ENCODE measurements at regions not wholly inside any gene's neighbourhood (a gene's known extent, or its start where the extent isn't known, plus 50 kb on each side); places are given as distances from the start of the nearest gene placed in this dataset.

DNA sequence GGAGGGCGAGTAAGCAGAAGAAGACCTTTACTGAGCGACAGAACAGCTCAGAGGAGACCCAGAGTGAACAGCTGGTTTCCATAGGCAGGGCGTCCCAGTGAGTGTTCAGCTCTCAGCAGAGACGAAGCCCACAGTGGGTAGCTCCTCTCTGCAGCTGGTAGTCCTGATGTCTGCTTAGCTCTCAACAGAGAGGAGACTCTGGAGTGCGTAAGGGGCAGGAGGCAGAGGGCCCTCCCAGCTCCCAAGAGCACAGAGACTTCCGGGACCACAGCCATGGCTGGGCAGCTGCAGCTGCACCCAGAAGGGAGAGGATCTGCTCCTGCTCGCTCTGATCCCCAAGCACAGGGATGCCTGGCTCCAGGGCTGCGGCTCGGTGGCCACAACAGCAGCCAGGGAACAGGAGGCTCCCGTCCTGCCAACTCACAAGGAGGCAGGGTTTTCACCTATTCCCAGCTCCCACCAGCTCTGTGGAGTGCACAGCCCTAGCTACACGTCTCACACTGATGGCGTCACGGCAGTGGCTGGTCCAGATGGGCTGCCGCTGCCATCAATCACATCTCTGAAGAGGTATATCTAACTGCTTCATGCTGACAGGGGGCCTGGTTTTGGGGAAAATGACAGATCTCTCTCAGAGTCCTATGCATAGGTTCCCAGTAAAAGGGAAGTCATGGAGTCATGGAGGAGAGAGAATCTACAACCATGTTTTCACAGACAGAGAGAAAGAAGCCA, 2660.1 kb upstream of the PCDH20 start (continued):
- TF ChIP-seq, protein P1, sequence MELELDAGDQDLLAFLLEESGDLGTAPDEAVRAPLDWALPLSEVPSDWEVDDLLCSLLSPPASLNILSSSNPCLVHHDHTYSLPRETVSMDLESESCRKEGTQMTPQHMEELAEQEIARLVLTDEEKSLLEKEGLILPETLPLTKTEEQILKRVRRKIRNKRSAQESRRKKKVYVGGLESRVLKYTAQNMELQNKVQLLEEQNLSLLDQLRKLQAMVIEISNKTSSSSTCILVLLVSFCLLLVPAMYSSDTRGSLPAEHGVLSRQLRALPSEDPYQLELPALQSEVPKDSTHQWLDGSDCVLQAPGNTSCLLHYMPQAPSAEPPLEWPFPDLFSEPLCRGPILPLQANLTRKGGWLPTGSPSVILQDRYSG (CRISPR knock-in tag; IDR thresholded peaks at IDR 0.05), result no peak
- TF ChIP-seq TBP (CRISPR knock-in tag; IDR thresholded peaks at IDR 0.05) (no peak), ZNF496 (CRISPR knock-in tag; IDR thresholded peaks at IDR 0.05; ENCODE audit: insufficient replicate concordance) (no peak), ZNF292 (CRISPR knock-in tag; IDR thresholded peaks at IDR 0.05; ENCODE audit: borderline replicate concordance, low read depth) (peak; percentile 93), SPEN (CRISPR knock-in tag; IDR thresholded peaks at IDR 0.05; ENCODE audit: low read depth) (peak; percentile 82), ZNF841 (CRISPR knock-in tag; IDR thresholded peaks at IDR 0.05; ENCODE audit: borderline replicate concordance) (no peak), ZNF274 (CRISPR knock-in tag; IDR thresholded peaks at IDR 0.05) (peak; percentile 27; the same call in 1 of the 2 replicates), ZNF143 (CRISPR knock-in tag; IDR thresholded peaks at IDR 0.05) (peak; percentile 74), KMT2A (CRISPR knock-in tag; IDR thresholded peaks at IDR 0.05) (peak; percentile 60; the same call in 1 of the 2 replicates), JUN (CRISPR knock-in tag; IDR thresholded peaks at IDR 0.05) (no peak), NFE2 (CRISPR knock-in tag; IDR thresholded peaks at IDR 0.05) (no peak), ZNF235 (CRISPR knock-in tag; IDR thresholded peaks at IDR 0.05; ENCODE audit: borderline replicate concordance) (0 out of 2 replicates have a peak, but pooled peaks have one; percentile 31), SP1 (IDR thresholded peaks at IDR 0.05) (no peak), SP1 (CRISPR knock-in tag; IDR thresholded peaks at IDR 0.05) (peak; percentile 17; the same call in 1 of the 2 replicates), ZSCAN21 (CRISPR knock-in tag; IDR thresholded peaks at IDR 0.05; ENCODE audit: borderline replicate concordance) (no peak), HOXA7 (CRISPR knock-in tag; IDR thresholded peaks at IDR 0.05) (no peak), ZNF547 (CRISPR knock-in tag; IDR thresholded peaks at IDR 0.05) (peak; percentile 64; the same call in 1 of the 2 replicates), ZNF570 (CRISPR knock-in tag; IDR thresholded peaks at IDR 0.05; ENCODE audit: borderline replicate concordance) (no peak), ZFP90 (CRISPR knock-in tag; IDR thresholded peaks at IDR 0.05; ENCODE audit: borderline replicate concordance) (no peak), ZMYM2 (CRISPR knock-in tag; IDR thresholded peaks at IDR 0.05) (no peak), HNF4A (CRISPR knock-in tag; IDR thresholded peaks at IDR 0.05) (0 out of 2 replicates have a peak, but pooled peaks have one; percentile 11)
- TF ChIP-seq, protein P2, sequence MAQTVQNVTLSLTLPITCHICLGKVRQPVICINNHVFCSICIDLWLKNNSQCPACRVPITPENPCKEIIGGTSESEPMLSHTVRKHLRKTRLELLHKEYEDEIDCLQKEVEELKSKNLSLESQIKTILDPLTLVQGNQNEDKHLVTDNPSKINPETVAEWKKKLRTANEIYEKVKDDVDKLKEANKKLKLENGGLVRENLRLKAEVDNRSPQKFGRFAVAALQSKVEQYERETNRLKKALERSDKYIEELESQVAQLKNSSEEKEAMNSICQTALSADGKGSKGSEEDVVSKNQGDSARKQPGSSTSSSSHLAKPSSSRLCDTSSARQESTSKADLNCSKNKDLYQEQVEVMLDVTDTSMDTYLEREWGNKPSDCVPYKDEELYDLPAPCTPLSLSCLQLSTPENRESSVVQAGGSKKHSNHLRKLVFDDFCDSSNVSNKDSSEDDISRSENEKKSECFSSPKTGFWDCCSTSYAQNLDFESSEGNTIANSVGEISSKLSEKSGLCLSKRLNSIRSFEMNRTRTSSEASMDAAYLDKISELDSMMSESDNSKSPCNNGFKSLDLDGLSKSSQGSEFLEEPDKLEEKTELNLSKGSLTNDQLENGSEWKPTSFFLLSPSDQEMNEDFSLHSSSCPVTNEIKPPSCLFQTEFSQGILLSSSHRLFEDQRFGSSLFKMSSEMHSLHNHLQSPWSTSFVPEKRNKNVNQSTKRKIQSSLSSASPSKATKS (CRISPR knock-in tag; IDR thresholded peaks at IDR 0.05), result no peak
- TF ChIP-seq, protein P3, sequence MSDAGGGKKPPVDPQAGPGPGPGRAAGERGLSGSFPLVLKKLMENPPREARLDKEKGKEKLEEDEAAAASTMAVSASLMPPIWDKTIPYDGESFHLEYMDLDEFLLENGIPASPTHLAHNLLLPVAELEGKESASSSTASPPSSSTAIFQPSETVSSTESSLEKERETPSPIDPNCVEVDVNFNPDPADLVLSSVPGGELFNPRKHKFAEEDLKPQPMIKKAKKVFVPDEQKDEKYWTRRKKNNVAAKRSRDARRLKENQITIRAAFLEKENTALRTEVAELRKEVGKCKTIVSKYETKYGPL (CRISPR knock-in tag; IDR thresholded peaks at IDR 0.05), result no peak
- TF ChIP-seq, protein P4, sequence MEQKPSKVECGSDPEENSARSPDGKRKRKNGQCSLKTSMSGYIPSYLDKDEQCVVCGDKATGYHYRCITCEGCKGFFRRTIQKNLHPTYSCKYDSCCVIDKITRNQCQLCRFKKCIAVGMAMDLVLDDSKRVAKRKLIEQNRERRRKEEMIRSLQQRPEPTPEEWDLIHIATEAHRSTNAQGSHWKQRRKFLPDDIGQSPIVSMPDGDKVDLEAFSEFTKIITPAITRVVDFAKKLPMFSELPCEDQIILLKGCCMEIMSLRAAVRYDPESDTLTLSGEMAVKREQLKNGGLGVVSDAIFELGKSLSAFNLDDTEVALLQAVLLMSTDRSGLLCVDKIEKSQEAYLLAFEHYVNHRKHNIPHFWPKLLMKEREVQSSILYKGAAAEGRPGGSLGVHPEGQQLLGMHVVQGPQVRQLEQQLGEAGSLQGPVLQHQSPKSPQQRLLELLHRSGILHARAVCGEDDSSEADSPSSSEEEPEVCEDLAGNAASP (CRISPR knock-in tag; IDR thresholded peaks at IDR 0.05; ENCODE audit: borderline replicate concordance), result no peak
- TF ChIP-seq, protein P5, sequence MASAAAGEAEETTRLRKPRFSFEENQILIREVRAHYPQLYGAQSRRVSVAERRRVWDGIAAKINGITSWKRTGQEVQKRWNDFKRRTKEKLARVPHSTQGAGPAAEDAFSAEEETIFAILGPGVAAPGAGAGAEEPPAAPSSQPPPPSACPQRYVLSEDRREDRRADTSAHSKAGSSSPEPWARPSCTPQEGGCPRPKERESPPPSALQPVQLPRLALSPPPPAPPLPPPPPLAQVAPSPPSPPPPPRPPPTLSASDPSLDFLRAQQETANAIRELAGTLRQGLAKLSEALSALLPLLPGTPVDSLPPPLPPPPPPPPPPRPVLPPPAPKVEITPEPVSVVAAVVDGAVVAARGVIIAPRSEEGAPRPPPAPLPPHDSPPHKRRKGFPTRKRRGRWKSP (CRISPR knock-in tag; IDR thresholded peaks at IDR 0.05), result 0 out of 2 replicates have a peak, but pooled peaks have one; percentile 66
